GM10266 (cell line): ENCODE measurements at regions not wholly inside any gene's neighbourhood (a gene's known extent, or its start where the extent isn't known, plus 50 kb on each side); places are given as distances from the start of the nearest gene placed in this dataset.

Experiments
- DNase-seq: peaks from one replicate; pipeline ENCODE4 v3.0.0; 2012; ENCODE audit errors: extremely low spot score
- TF ChIP-seq, protein P1 (sequence below): IDR thresholded peaks from 2 replicates; pipeline ENCODE4 v1.5.1; 2012; ENCODE audit warnings: mild to moderate bottlenecking, low read depth; ENCODE audit not compliant: control insufficient read depth, insufficient read depth; ENCODE audit errors: missing control alignments

DNA sequence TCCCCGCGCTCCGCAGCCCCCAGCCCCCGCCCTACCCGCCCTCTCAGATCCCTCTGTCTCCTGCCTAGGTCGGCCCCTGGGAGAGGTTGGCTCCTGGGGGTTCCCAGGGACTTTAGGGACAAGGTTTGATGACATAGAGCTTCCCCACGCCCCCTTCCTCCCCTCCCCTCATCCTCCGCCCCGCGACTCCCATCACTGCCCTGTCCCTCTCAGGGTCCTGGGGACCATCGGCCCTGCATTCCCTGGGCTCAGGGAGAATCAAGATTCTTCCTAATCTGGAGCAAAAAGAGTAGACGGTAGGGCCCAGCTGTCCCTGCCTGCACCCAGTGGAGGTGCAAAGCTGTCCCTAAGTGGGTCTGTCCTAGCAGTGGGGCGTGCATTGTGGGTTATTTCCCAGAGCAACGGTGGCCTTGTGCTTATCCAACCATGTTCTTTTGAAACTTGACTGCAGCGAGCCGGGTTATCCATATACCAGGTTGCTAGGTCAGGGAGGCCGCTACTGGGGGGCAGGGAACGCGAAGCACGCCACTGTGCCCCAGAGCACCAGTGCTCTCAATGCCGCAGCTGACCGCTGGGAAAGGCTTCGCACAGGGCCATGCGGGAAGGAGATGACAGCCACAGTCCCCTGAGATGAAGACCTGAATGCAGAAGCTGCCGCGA, 124.4 kb upstream of the PRMT8 start:
- no peak for DNase-seq
- TF ChIP-seq, protein P1, sequence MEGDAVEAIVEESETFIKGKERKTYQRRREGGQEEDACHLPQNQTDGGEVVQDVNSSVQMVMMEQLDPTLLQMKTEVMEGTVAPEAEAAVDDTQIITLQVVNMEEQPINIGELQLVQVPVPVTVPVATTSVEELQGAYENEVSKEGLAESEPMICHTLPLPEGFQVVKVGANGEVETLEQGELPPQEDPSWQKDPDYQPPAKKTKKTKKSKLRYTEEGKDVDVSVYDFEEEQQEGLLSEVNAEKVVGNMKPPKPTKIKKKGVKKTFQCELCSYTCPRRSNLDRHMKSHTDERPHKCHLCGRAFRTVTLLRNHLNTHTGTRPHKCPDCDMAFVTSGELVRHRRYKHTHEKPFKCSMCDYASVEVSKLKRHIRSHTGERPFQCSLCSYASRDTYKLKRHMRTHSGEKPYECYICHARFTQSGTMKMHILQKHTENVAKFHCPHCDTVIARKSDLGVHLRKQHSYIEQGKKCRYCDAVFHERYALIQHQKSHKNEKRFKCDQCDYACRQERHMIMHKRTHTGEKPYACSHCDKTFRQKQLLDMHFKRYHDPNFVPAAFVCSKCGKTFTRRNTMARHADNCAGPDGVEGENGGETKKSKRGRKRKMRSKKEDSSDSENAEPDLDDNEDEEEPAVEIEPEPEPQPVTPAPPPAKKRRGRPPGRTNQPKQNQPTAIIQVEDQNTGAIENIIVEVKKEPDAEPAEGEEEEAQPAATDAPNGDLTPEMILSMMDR = no peak

DNA sequence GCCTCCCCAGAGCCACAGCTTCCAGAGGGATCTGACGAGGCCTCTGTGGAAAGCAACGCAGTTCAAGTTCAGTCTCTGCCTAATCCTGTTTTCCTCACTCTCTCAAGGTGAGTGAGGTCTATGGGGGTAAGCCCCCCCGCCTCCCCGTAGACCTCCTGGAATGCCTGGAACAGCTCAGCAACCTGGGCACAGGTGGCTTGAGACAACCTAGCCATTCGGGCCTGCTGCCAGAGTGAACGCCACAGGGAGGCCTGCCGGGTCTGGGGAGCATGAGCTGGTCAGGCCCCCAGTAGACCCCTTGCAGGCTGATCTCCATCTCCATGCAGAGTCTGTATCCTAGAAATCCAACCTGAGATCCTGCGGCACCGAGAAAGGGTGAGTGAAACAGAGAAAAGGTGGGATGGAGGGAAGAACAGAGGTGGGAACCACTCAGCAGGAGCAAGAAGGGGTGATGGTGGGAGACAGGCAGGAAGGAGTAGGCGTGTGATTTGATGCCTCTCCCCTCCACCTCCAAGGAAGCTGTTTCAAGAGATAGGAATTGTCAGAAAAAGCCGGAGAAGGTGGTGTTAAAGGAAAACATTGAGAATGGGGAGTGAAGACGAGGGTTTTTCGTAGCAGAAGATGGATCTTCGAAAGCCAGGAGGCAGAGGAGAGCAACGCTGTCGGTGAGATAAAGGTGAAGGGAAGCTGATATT, 123.1 kb upstream of the PRMT8 start:
- DNase-seq = no peak
- TF ChIP-seq, protein P1 = no peak

DNA sequence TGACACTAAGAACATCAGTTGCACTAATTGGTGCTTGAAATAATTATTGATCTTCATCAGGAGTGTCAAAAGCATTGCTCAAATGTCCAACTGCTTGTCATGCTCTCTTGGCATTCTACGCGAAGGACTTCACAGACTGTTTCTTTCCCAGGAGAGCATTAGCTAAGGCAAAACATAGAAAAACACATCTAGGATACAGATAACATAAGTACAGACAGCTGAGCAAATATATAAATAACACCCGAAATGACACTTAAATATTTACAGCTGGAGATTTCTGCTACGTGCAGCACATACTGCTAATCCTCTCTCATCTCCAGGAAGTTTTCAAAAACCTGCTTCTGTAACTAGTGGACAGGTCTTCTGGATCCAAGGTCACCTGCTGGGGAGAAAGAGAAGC, 120.0 kb upstream of the PRMT8 start:
- DNase-seq = no peak
- TF ChIP-seq, protein P1 = no peak

DNA sequence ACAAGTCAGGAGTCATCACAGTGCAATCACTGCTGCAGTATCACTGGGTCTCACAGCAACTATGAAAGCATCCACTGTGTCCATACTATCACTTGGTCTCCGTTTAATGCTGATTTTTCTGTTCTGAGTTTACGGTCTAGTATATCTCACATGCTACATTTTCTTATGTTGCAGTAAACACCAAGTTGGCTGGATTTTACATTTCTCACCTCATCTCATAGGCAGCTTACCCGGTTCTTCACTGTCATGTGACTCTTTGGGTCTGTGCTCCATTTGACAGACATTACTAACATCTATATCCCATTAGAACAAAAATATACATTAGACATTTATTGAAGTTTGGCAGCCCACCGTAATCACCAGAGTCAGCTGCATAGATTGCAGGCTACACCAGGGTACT, 115.7 kb upstream of the PRMT8 start:
- DNase-seq = no peak
- TF ChIP-seq, protein P1 = no peak

DNA sequence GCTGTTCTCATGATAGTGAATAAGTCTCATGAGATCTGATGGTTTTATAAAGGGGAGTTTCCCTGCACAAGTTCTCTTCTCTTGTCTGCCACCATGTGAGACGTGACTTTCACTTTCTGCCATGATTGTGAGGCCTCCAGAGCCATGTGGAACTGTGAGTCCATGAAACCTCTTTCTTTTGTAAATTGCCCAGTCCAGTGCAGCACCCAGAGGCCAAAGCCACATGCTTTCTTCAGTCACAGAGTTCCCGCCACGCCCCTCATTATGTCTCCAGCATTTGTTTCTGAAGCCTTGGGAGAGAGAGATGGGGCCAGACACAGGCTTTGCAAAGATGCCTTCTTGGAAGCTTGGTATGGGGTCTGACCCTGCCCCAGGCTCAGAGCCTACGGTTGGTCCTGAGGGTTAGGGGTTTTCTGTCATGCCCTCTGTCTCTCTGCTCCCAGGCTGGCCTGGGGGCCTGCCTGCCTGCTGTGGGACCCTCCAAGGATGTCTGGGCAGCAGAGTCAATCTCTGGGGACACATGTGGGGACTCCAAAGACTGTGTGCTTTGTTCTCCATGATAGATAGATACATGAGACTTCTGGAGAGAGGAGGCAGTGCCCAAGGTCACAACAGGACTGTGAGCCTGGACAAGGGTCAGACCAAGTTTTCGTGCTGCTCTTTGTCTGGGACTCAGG, 114.1 kb upstream of the PRMT8 start:
- TF ChIP-seq, protein P1 = no peak
- no peak for DNase-seq

DNA sequence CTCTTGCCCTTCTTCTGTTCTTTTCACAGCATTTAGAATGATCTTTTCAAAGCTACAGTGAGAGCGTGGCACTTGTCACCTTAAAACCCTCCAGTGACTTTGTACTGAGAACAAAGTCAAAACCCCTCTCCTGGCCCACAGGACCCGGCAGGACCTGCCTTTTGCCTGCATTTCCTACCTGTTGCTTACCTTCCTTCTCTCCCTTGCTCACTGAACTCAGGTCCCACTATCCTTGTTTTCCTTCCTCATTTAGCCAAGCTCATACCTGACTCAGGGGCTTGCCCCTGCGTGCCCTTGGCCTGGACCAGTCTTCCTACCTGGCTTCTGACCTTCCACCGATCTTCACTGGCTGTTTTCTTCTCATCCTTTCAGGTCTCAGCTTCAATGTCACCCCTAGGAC, 112.3 kb upstream of the PRMT8 start:
- TF ChIP-seq, protein P1 = no peak
- DNase-seq = no peak

DNA sequence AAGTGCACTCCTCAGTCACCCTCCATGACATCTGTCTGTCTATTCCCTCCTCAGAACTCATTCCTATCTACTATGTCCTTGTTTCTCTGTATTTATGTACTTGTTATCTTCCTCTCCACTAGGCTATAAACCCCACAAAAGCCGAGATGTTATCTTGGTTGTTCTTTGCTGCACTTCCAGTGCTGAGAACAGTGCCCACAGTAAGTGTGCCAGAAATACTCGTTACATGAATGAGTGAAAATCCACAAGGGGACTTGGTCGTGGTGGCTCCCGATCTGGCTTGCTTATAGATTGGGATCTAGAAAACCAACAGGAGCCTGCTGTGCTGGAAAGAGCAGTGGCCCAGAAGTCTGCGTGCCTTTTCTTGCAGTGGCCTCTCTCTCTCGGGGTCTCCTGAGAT, 111.9 kb upstream of the PRMT8 start:
- DNase-seq = no peak
- TF ChIP-seq, protein P1 = no peak
